ENCODE measurements at regions not wholly inside any gene's neighbourhood (a gene's known extent, or its start where the extent isn't known, plus 50 kb on each side); places are given as distances from the start of the nearest gene placed in this dataset.

GRCh38 chr4:107473126-107473525 lies 246.9 kb downstream of the PAPSS1 start:
- H3K9ac ChIP-seq (ENCODE audit: low read depth, low read length, poor library complexity, severe bottlenecking) = no peak overlapping the region
- H3F3A ChIP-seq (ENCODE audit: low read depth) = no peaks in the 10 kb centered on the region
- H3K27me3 ChIP-seq (ENCODE audit: insufficient read depth, low read length, poor library complexity, severe bottlenecking) = no peaks in the 10 kb centered on the region
- H2AFZ ChIP-seq (ENCODE audit: low read length) = no peak overlapping the region
- H3K4me3 ChIP-seq (ENCODE audit: low read length, poor library complexity, severe bottlenecking) = no peak overlapping the region
- no peaks in the 10 kb centered on the region for H3K4me1 ChIP-seq (ENCODE audit: insufficient read depth, low read length, poor library complexity, severe bottlenecking)
- H4K20me1 ChIP-seq (ENCODE audit: insufficient read depth, low read length, poor library complexity, severe bottlenecking) = no peaks in the 10 kb centered on the region
- H3K36me3 ChIP-seq (ENCODE audit: insufficient read depth, low read length) = no peaks in the 10 kb centered on the region
- no peak overlapping the region for H3K4me2 ChIP-seq (ENCODE audit: low read depth, low read length, poor library complexity, severe bottlenecking)
- no peaks in the 10 kb centered on the region for H3K9me3 ChIP-seq (ENCODE audit: insufficient read depth, low read depth, low read length)
- H3K9me2 ChIP-seq (replicated peaks; ENCODE audit: low read depth, low read length) = no peaks in the 10 kb centered on the region
- TF ChIP-seq CTCF (conservative IDR thresholded peaks at IDR 0.05; ENCODE audit: low read length) (no peak), EZH2phosphoT487 (IDR thresholded peaks at IDR 0.05; ENCODE audit: borderline replicate concordance) (no peak)
- H3K79me2 ChIP-seq (ENCODE audit: insufficient read depth, low read length) = no peaks in the 10 kb centered on the region

GRCh38 chr4:107472265-107472948 lies 247.6 kb downstream of the PAPSS1 start:
- no peaks in the 10 kb centered on the region for H3K27me3 ChIP-seq (ENCODE audit: insufficient read depth, low read length, poor library complexity, severe bottlenecking)
- H3K4me1 ChIP-seq (ENCODE audit: insufficient read depth, low read length, poor library complexity, severe bottlenecking) = no peaks in the 10 kb centered on the region
- H3K4me2 ChIP-seq (ENCODE audit: low read depth, low read length, poor library complexity, severe bottlenecking) = no peak overlapping the region
- no peaks in the 10 kb centered on the region for H3F3A ChIP-seq (ENCODE audit: low read depth)
- H3K79me2 ChIP-seq (ENCODE audit: insufficient read depth, low read length) = no peaks in the 10 kb centered on the region
- TF ChIP-seq EZH2phosphoT487 (IDR thresholded peaks at IDR 0.05; ENCODE audit: borderline replicate concordance) (no peak), CTCF (conservative IDR thresholded peaks at IDR 0.05; ENCODE audit: low read length) (no peak)
- H3K36me3 ChIP-seq (ENCODE audit: insufficient read depth, low read length) = no peaks in the 10 kb centered on the region
- no peaks in the 10 kb centered on the region for H3K9me2 ChIP-seq (replicated peaks; ENCODE audit: low read depth, low read length)
- H4K20me1 ChIP-seq (ENCODE audit: insufficient read depth, low read length, poor library complexity, severe bottlenecking) = no peaks in the 10 kb centered on the region
- no peak overlapping the region for H3K9ac ChIP-seq (ENCODE audit: low read depth, low read length, poor library complexity, severe bottlenecking)
- H3K4me3 ChIP-seq (ENCODE audit: low read length, poor library complexity, severe bottlenecking) = no peak overlapping the region
- H3K9me3 ChIP-seq (ENCODE audit: insufficient read depth, low read depth, low read length) = no peaks in the 10 kb centered on the region
- H2AFZ ChIP-seq (ENCODE audit: low read length) = no peak overlapping the region; the same call in 1 of the 2 replicates

- Histone ChIP-seq H4K20me1 (ENCODE audit: insufficient read depth, low read length, poor library complexity, severe bottlenecking) (no peaks in the 10 kb centered on the region), H3K27me3 (ENCODE audit: insufficient read depth, low read length, poor library complexity, severe bottlenecking) (no peaks in the 10 kb centered on the region), H3K9me3 (ENCODE audit: insufficient read depth, low read depth, low read length) (no peaks in the 10 kb centered on the region), H3K4me1 (ENCODE audit: insufficient read depth, low read length, poor library complexity, severe bottlenecking) (no peaks in the 10 kb centered on the region), H3K9me2 (replicated peaks; ENCODE audit: low read depth, low read length) (no peaks in the 10 kb centered on the region), H3K79me2 (ENCODE audit: insufficient read depth, low read length) (no peaks in the 10 kb centered on the region), H3K4me3 (ENCODE audit: low read length, poor library complexity, severe bottlenecking) (no peak overlapping the region), H3K4me2 (ENCODE audit: low read depth, low read length, poor library complexity, severe bottlenecking) (no peak overlapping the region), H3F3A (ENCODE audit: low read depth) (no peaks in the 10 kb centered on the region), H3K9ac (ENCODE audit: low read depth, low read length, poor library complexity, severe bottlenecking) (no peak overlapping the region), H3K36me3 (ENCODE audit: insufficient read depth, low read length) (no peaks in the 10 kb centered on the region), H2AFZ (ENCODE audit: low read length) (no peak overlapping the region)
- TF ChIP-seq EZH2phosphoT487 (IDR thresholded peaks at IDR 0.05; ENCODE audit: borderline replicate concordance) (no peak), CTCF (conservative IDR thresholded peaks at IDR 0.05; ENCODE audit: low read length) (no peak)
These were observed 249.9 kb downstream of the PAPSS1 start for GRCh38 chr4:107470173-107470572.

Measured in Loucy (cell line).